Trophoblast cell (in vitro differentiated cells and primary cell): ENCODE measurements at regions not wholly inside any gene's neighbourhood (a gene's known extent, or its start where the extent isn't known, plus 50 kb on each side); places are given as distances from the start of the nearest gene placed in this dataset.

Source experiments
- DNase-seq, 2 donors: peaks; one replicate each; pipeline ENCODE4 v3.0.0-alpha.2; 2016
- H2AFZ ChIP-seq: 2 replicates; pipeline ENCODE4 v1.6.1; 2013; ENCODE audit warnings: low read length, moderate library complexity, mild to moderate bottlenecking; ENCODE audit not compliant: insufficient read depth, poor library complexity
- H2AK5ac ChIP-seq: 2 replicates; pipeline ENCODE4 v1.6.1; 2013; ENCODE audit warnings: mild to moderate bottlenecking, low read length
- H2BK120ac ChIP-seq: 2 replicates; pipeline ENCODE4 v1.6.1; 2013; ENCODE audit warnings: low read length, mild to moderate bottlenecking, moderate library complexity; ENCODE audit not compliant: insufficient read depth, poor library complexity
- H2BK12ac ChIP-seq: 2 replicates; pipeline ENCODE4 v1.6.1; 2013; ENCODE audit warnings: mild to moderate bottlenecking, low read length, moderate library complexity
- H2BK5ac ChIP-seq: 2 replicates; pipeline ENCODE4 v1.6.1; 2013; ENCODE audit warnings: low read length, low read depth, moderate library complexity, mild to moderate bottlenecking; ENCODE audit not compliant: poor library complexity
- H3K14ac ChIP-seq: 2 replicates; pipeline ENCODE4 v1.6.1; 2013; ENCODE audit warnings: mild to moderate bottlenecking, low read length
- H3K18ac ChIP-seq: 2 replicates; pipeline ENCODE4 v1.6.1; 2013; ENCODE audit warnings: mild to moderate bottlenecking, low read length
- H3K23ac ChIP-seq: 2 replicates; pipeline ENCODE4 v1.6.1; 2013; ENCODE audit warnings: low read length
- H3K27ac ChIP-seq: 2 replicates; pipeline ENCODE4 v1.5.1; 2013; ENCODE audit warnings: low read depth, mild to moderate bottlenecking, inconsistent platforms, low read length, moderate library complexity
- H3K27me3 ChIP-seq: 2 replicates; pipeline ENCODE4 v1.6.1; 2013; ENCODE audit warnings: inconsistent platforms, mild to moderate bottlenecking, low read length, moderate library complexity; ENCODE audit not compliant: insufficient read depth
- H3K36me3 ChIP-seq, 2 experiments: 1 replicate in 1 of 2; 2 replicates in 1 of 2; pipeline ENCODE4 v1.6.1; 2013; ENCODE audit warnings: low read length in 2 of 2, mild to moderate bottlenecking in 2 of 2, moderate library complexity in 1 of 2; ENCODE audit not compliant: insufficient read depth in 2 of 2, control insufficient read depth in 1 of 2
- H3K4ac ChIP-seq: 2 replicates; pipeline ENCODE4 v1.6.1; 2013; ENCODE audit warnings: low read depth, mild to moderate bottlenecking, low read length, moderate library complexity
- H3K4me1 ChIP-seq, 2 experiments: 1 replicate in 1 of 2; 2 replicates in 1 of 2; pipeline ENCODE4 v1.6.1; 2013; ENCODE audit warnings: low read length in 2 of 2, mild to moderate bottlenecking in 2 of 2, moderate library complexity in 1 of 2; ENCODE audit not compliant: insufficient read depth in 2 of 2, control insufficient read depth in 1 of 2
- H3K4me2 ChIP-seq: 2 replicates; pipeline ENCODE4 v1.6.1; 2013; ENCODE audit warnings: inconsistent platforms, mild to moderate bottlenecking, low read length, moderate library complexity
- H3K4me3 ChIP-seq: 2 replicates; pipeline ENCODE4 v1.5.1; 2013; ENCODE audit warnings: mild to moderate bottlenecking, low read depth, low read length, inconsistent platforms
- H3K79me1 ChIP-seq: one replicate; pipeline ENCODE4 v1.6.1; 2013; ENCODE audit warnings: low read length
- H3K79me2 ChIP-seq: 2 replicates; pipeline ENCODE4 v1.6.1; 2013; ENCODE audit warnings: low read length, mild to moderate bottlenecking; ENCODE audit not compliant: control insufficient read depth, insufficient read depth, poor library complexity
- H3K9ac ChIP-seq: 2 replicates; pipeline ENCODE4 v1.6.1; 2013; ENCODE audit warnings: mild to moderate bottlenecking, low read length
- H3K9me3 ChIP-seq: 2 replicates; pipeline ENCODE4 v1.6.1; 2013; ENCODE audit warnings: low read depth, mild to moderate bottlenecking, control low read depth, inconsistent platforms, low read length; ENCODE audit not compliant: insufficient read depth
- H4K12ac ChIP-seq: 2 replicates; pipeline ENCODE4 v1.6.1; 2013; ENCODE audit warnings: low read depth, mild to moderate bottlenecking, low read length, moderate library complexity
- H4K8ac ChIP-seq: 2 replicates; pipeline ENCODE4 v1.6.1; 2013; ENCODE audit warnings: low read depth, mild to moderate bottlenecking, low read length, moderate library complexity
- H4K91ac ChIP-seq: one replicate; pipeline ENCODE4 v1.6.1; 2013; ENCODE audit warnings: low read depth, mild to moderate bottlenecking, low read length, moderate library complexity
- WGBS: extraction: QIAGEN DNeasy Blood & Tissue Kit; methylation state at CpG from one replicate; pipeline ENCODE4 v1.1.7; 2013; ENCODE audit warnings: missing lambda C conversion rate; ENCODE audit not compliant: insufficient read length, insufficient coverage; ENCODE audit errors: extremely low coverage; 5-methylcytosine and 5-hydroxymethylcytosine counted together

DNA sequence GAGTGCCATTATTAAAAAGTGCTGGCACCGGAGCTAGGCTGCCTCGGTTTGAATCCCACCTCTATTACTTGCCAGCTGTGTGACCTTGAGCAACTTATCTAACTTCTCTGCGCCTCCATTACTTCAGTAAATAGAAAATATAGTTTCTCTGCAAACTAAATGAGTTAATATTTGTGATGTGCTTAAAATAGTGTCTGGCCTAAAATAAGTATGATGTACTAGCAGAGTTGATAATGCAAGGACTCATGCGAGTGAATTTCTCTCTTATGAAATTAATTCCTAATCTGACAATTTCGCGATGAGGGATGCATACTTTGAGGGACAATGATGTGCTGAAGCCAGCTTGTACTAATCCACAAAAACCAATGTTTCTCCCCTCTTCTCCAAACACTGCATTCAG, 180.8 kb upstream of the NTF3 start:
- no peak overlapping the region for H3K4me2 ChIP-seq
- H3K4me3 ChIP-seq, result no peak overlapping the region
- H4K12ac ChIP-seq, result no peak overlapping the region
- no peak overlapping the region for H3K23ac ChIP-seq
- no peak overlapping the region for H2AFZ ChIP-seq
- H3K9ac ChIP-seq, result no peak overlapping the region
- H3K4me1 ChIP-seq, result peaks cover 3 to 11% of the 10 kb centered on the region in 2 experiments
- H3K9me3 ChIP-seq, result no peaks in the 10 kb centered on the region
- no peaks in the 10 kb centered on the region for H3K36me3 ChIP-seq
- H2BK120ac ChIP-seq, result no peak overlapping the region
- no peak overlapping the region for H3K27ac ChIP-seq
- H2AK5ac ChIP-seq, result no peak overlapping the region
- no peak overlapping the region for H3K4ac ChIP-seq
- H3K14ac ChIP-seq, result no peak overlapping the region
- no peak overlapping the region for H4K8ac ChIP-seq
- no peak overlapping the region for H3K18ac ChIP-seq
- H3K79me2 ChIP-seq, result no peaks in the 10 kb centered on the region
- no peak for DNase-seq
- no peaks in the 10 kb centered on the region for H3K79me1 ChIP-seq
- H4K91ac ChIP-seq, result no peak overlapping the region
- no peak overlapping the region for H2BK12ac ChIP-seq
- WGBS, result no CpG with 5 or more reads among the region's 6 CpGs
- no peak overlapping the region for H2BK5ac ChIP-seq
- H3K27me3 ChIP-seq, result no peaks in the 10 kb centered on the region

DNA sequence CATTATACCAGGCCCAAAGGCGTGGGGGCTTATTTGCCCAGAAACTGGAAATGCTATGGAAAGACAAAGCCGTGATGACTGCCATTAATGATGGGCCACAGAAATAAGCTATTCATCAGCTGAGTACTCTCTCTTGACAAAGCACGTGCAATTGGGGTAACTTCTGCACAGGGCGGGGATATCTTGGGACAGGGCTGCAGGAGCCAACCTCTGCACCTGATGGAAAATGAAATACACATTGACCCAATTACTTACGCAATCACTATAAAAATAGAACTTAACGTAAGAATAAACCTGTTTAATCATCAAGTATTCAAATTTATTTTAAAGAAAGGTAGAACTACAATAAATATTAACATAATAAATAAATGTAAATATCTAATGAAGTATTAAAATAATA, 180.1 kb upstream of the NTF3 start:
- no peak overlapping the region for H3K4me3 ChIP-seq
- no peaks in the 10 kb centered on the region for H3K79me1 ChIP-seq
- no peaks in the 10 kb centered on the region for H3K9me3 ChIP-seq
- H3K18ac ChIP-seq, result no peak overlapping the region
- no peak overlapping the region for H3K27ac ChIP-seq
- H3K79me2 ChIP-seq, result no peaks in the 10 kb centered on the region
- H3K4ac ChIP-seq, result no peak overlapping the region
- no peak overlapping the region for H3K23ac ChIP-seq
- WGBS, result 100% methylated on average over 2 of the region's 6 CpGs
- no peaks in the 10 kb centered on the region for H3K27me3 ChIP-seq
- H3K4me1 ChIP-seq, result peaks cover 0 to 7% of the 10 kb centered on the region in 2 experiments
- H4K12ac ChIP-seq, result no peak overlapping the region
- H3K4me2 ChIP-seq, result no peak overlapping the region
- H3K9ac ChIP-seq, result no peak overlapping the region
- no peak overlapping the region for H2BK5ac ChIP-seq
- H2AFZ ChIP-seq, result no peak overlapping the region
- no peak overlapping the region for H2BK120ac ChIP-seq
- H2AK5ac ChIP-seq, result no peak overlapping the region
- H2BK12ac ChIP-seq, result no peak overlapping the region
- DNase-seq, result no peak
- no peaks in the 10 kb centered on the region for H3K36me3 ChIP-seq
- H4K91ac ChIP-seq, result no peak overlapping the region
- no peak overlapping the region for H3K14ac ChIP-seq
- H4K8ac ChIP-seq, result no peak overlapping the region

DNA sequence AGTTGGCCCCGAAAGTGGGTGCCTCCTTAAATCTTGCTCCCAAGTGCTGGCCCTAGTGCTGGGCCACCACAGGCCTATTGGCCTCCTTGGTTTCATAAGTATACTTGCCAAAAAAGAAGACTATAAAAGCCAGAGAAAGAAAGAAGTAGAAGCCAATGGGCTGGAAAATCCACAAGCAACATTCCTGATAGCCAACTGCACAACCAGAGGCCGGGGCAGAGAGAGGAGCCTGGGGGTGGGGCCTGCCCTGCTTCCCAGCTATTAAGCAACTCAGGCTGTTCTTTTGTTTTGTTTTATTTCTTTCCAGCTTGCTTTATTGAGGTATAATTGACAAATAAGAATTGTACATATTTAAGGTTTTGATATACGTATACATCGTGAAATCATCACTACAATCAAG, 177.2 kb upstream of the NTF3 start:
- Histone ChIP-seq H4K12ac (no peak overlapping the region), H3K4me3 (no peak overlapping the region), H2AFZ (no peak overlapping the region), H3K79me1 (no peaks in the 10 kb centered on the region), H2BK12ac (no peak overlapping the region), H3K27me3 (no peaks in the 10 kb centered on the region), H3K4me2 (no peak overlapping the region), H3K18ac (no peak overlapping the region), H2AK5ac (no peak overlapping the region), H3K27ac (no peak overlapping the region), H4K8ac (no peak overlapping the region), H3K4ac (no peak overlapping the region), H3K4me1 (peaks cover 8 to 15% of the 10 kb centered on the region in 2 experiments), H3K36me3 (no peaks in the 10 kb centered on the region), H3K14ac (no peak overlapping the region), H2BK120ac (no peak overlapping the region), H3K23ac (no peak overlapping the region), H3K9ac (peak overlapping the region; percentile 35), H3K79me2 (no peaks in the 10 kb centered on the region), H2BK5ac (no peak overlapping the region), H4K91ac (no peak overlapping the region), H3K9me3 (no peaks in the 10 kb centered on the region)
- WGBS, result no CpG with 5 or more reads among the region's 4 CpGs
- DNase-seq, result no peak

DNA sequence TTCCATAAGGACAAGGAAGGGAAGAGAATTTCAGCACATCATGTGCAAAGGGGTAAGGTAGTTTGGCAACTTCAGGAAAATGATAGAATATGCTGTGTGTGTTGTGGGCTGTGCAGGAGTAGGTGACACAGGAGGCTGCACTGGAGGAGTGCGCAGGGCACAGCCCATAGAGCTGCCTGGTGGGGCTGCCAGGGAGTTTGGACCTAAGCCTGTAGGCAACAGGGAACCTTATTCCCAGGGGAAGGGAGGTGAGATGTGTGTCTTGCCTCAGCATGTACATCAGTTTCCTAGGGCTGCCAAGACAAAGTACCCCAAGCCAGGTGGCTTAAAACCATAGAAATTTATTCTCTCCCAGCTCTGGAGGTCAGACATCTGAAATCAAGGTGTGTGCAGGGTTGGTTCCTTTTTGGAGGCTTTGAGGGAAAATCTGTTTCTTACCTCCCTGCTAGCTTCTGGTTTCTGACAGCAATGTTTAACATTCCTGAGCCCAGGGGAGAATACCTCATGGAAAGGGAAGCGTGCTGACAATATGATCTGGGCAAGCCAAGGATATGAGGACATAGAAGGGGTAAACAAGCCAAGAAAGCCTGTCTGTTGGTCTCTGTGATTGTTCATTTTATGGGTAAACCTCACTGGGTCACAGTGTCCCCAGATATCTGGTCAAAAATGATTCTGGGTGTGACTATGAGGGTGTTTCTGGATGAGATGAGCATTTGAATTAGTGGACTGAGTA, 174.0 kb upstream of the NTF3 start:
- H3K27ac ChIP-seq, result peak overlapping the region; percentile 2
- no peak overlapping the region for H2AK5ac ChIP-seq
- H4K8ac ChIP-seq, result no peak overlapping the region
- WGBS, result no CpG with 5 or more reads among the region's 2 CpGs
- H3K4me3 ChIP-seq, result no peak overlapping the region
- DNase-seq, result no peak
- H3K36me3 ChIP-seq, result no peaks in the 10 kb centered on the region
- no peak overlapping the region for H3K18ac ChIP-seq
- H3K27me3 ChIP-seq, result no peaks in the 10 kb centered on the region
- H3K23ac ChIP-seq, result no peak overlapping the region
- H3K4ac ChIP-seq, result no peak overlapping the region
- no peak overlapping the region for H4K91ac ChIP-seq
- H4K12ac ChIP-seq, result no peak overlapping the region
- H3K9me3 ChIP-seq, result no peaks in the 10 kb centered on the region
- no peak overlapping the region for H2BK5ac ChIP-seq
- no peaks in the 10 kb centered on the region for H3K79me2 ChIP-seq
- H3K9ac ChIP-seq, result no peak overlapping the region
- no peak overlapping the region for H2BK120ac ChIP-seq
- no peak overlapping the region for H2AFZ ChIP-seq
- H2BK12ac ChIP-seq, result no peak overlapping the region
- H3K4me1 ChIP-seq, result peaks cover 8 to 15% of the 10 kb centered on the region in 2 experiments
- no peak overlapping the region for H3K14ac ChIP-seq
- no peaks in the 10 kb centered on the region for H3K79me1 ChIP-seq
- no peak overlapping the region for H3K4me2 ChIP-seq
